Astrocyte (in vitro differentiated cells and primary cell): ENCODE measurements at regions not wholly inside any gene's neighbourhood (a gene's known extent, or its start where the extent isn't known, plus 50 kb on each side); places are given as distances from the start of the nearest gene placed in this dataset.

Experiments used
- DNase-seq: peaks from one replicate; pipeline ENCODE4 v3.0.0-alpha.2; 2010; ENCODE audit warnings: low read depth
- FAIRE-seq: peaks from 2 replicates; lab custom pipeline; 2011; peaks lifted over from hg19 to GRCh38; lab: Jason Lieb, UNC
- H2AFZ ChIP-seq: 2 replicates; pipeline ENCODE4 v1.6.0; 2012; ENCODE audit warnings: low read depth, low read length, inconsistent platforms
- H3K27ac ChIP-seq: 2 replicates; pipeline ENCODE4 v1.5.1; 2011; ENCODE audit warnings: low read depth, low read length, inconsistent platforms
- H3K27me3 ChIP-seq: 2 replicates; pipeline ENCODE4 v1.6.0; 2011; ENCODE audit warnings: low read length, inconsistent platforms; ENCODE audit not compliant: insufficient read depth
- H3K36me3 ChIP-seq: 2 replicates; pipeline ENCODE4 v1.5.1; 2011; ENCODE audit warnings: low read length, inconsistent platforms; ENCODE audit not compliant: insufficient read depth
- H3K4me1 ChIP-seq: 2 replicates; pipeline ENCODE4 v1.5.1; 2011; ENCODE audit warnings: low read length, inconsistent platforms; ENCODE audit not compliant: insufficient read depth
- H3K4me2 ChIP-seq: 2 replicates; pipeline ENCODE4 v1.6.0; 2012; ENCODE audit warnings: low read length, inconsistent platforms
- H3K4me3 ChIP-seq: 2 replicates; pipeline ENCODE4 v1.5.1; 2011; ENCODE audit warnings: low read depth, mild to moderate bottlenecking, low read length, inconsistent platforms; ENCODE audit not compliant: insufficient read depth
- H3K79me2 ChIP-seq: 2 replicates; pipeline ENCODE4 v1.6.0; 2012; ENCODE audit warnings: mild to moderate bottlenecking, low read length, inconsistent platforms; ENCODE audit not compliant: insufficient read depth
- H3K9ac ChIP-seq: 2 replicates; pipeline ENCODE4 v1.6.0; 2012; ENCODE audit warnings: mild to moderate bottlenecking, low read length, inconsistent platforms
- H3K9me3 ChIP-seq: 2 replicates; pipeline ENCODE4 v1.5.1; 2012; ENCODE audit warnings: low read depth, mild to moderate bottlenecking, low read length, inconsistent platforms; ENCODE audit not compliant: insufficient read depth
- H4K20me1 ChIP-seq: 2 replicates; pipeline ENCODE4 v1.6.0; 2012; ENCODE audit warnings: low read length, inconsistent platforms; ENCODE audit not compliant: insufficient read depth
- H3K27ac Mint-ChIP-seq: one replicate; pipeline ENCODE4 v1.8.0; 2021; ENCODE audit warnings: mild to moderate bottlenecking, mixed read lengths; ENCODE audit not compliant: unreplicated experiment
- H3K27me3 Mint-ChIP-seq: one replicate; pipeline ENCODE4 v1.8.0; 2021; ENCODE audit warnings: low read depth, mixed read lengths; ENCODE audit not compliant: unreplicated experiment
- H3K36me3 Mint-ChIP-seq: one replicate; pipeline ENCODE4 v1.8.0; 2021; ENCODE audit warnings: low read depth, mixed read lengths; ENCODE audit not compliant: unreplicated experiment
- H3K4me1 Mint-ChIP-seq: one replicate; pipeline ENCODE4 v1.8.0; 2021; ENCODE audit warnings: low read depth, mixed read lengths; ENCODE audit not compliant: unreplicated experiment
- H3K4me3 Mint-ChIP-seq: one replicate; pipeline ENCODE4 v1.8.0; 2021; ENCODE audit warnings: mild to moderate bottlenecking, moderate library complexity, mixed read lengths; ENCODE audit not compliant: unreplicated experiment
- H3K9me3 Mint-ChIP-seq: one replicate; pipeline ENCODE4 v1.8.0; 2021; ENCODE audit warnings: mild to moderate bottlenecking, mixed read lengths; ENCODE audit not compliant: unreplicated experiment
- EZH2 ChIP-seq: IDR thresholded peaks from 2 replicates; pipeline ENCODE4 v1.6.1; 2012; ENCODE audit warnings: mild to moderate bottlenecking, low read length, inconsistent platforms; ENCODE audit not compliant: insufficient read depth
- TF ChIP-seq, protein P1 (sequence below): IDR thresholded peaks from 2 replicates; pipeline ENCODE4 v1.5.1; 2011; ENCODE audit warnings: low read depth, mild to moderate bottlenecking, inconsistent platforms, low read length, moderate library complexity; ENCODE audit not compliant: insufficient read depth

DNA sequence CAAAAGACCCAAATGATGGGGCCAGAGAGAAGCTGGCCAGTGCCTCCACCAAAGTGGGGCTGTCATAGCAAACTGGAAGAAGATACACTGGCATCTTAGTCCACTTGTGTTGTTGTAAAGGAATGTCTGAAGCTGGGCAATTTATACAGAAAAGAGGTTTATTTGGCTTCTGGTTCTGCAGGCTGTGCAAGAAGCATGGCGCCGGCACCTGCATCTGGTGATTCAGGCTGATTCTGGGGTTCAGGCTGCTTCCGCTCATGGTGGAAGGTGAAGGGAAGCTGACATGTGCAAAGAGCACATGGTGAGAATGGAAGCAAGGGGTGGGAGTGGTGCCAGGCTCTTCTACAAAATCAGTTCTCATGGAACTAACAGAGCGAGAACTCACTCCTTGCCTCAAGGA lies 135.9 kb upstream of the TWIST2 start:
- no peak for FAIRE-seq
- Histone ChIP-seq H3K27me3 (peaks cover 2% of the 10 kb centered on the region), H3K4me2 (no peak overlapping the region), H3K27ac (no peak overlapping the region), H4K20me1 (no peaks in the 10 kb centered on the region), H3K9ac (no peak overlapping the region), H3K36me3 (no peaks in the 10 kb centered on the region), H3K9me3 (no peaks in the 10 kb centered on the region), H3K79me2 (no peaks in the 10 kb centered on the region), H3K4me1 (no peaks in the 10 kb centered on the region), H2AFZ (no peak overlapping the region), H3K4me3 (no peak overlapping the region)
- no peaks in the 10 kb centered on the region for H3K4me1 Mint-ChIP-seq
- peaks cover 22% of the 10 kb centered on the region for H3K27me3 Mint-ChIP-seq
- TF ChIP-seq, protein P1, sequence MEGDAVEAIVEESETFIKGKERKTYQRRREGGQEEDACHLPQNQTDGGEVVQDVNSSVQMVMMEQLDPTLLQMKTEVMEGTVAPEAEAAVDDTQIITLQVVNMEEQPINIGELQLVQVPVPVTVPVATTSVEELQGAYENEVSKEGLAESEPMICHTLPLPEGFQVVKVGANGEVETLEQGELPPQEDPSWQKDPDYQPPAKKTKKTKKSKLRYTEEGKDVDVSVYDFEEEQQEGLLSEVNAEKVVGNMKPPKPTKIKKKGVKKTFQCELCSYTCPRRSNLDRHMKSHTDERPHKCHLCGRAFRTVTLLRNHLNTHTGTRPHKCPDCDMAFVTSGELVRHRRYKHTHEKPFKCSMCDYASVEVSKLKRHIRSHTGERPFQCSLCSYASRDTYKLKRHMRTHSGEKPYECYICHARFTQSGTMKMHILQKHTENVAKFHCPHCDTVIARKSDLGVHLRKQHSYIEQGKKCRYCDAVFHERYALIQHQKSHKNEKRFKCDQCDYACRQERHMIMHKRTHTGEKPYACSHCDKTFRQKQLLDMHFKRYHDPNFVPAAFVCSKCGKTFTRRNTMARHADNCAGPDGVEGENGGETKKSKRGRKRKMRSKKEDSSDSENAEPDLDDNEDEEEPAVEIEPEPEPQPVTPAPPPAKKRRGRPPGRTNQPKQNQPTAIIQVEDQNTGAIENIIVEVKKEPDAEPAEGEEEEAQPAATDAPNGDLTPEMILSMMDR = no peak
- no peak overlapping the region for H3K27ac Mint-ChIP-seq
- H3K4me3 Mint-ChIP-seq = no peak overlapping the region
- no peak for DNase-seq
- no peaks in the 10 kb centered on the region for H3K9me3 Mint-ChIP-seq
- no peaks in the 10 kb centered on the region for H3K36me3 Mint-ChIP-seq

DNA sequence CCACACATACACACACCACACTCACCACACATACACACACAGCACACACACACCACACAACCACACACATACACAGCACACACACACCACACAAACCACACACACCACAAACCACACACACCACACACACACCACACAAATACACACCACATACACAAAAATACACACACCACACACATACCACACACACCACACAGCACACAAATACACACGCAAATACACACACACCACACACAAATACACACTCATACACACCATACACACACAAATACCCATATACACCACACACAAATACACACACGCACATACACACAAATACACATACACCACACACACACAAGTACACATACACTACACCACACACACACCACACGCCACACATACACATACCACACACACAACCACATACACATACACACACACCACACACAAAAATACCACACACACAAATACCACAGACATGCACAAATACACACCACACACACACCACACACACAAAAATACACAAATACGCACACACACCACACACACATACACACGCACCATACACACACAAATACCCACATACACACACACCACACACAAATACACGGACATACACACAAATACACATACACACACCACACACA lies 134.6 kb upstream of the TWIST2 start:
- H2AFZ ChIP-seq = no peak overlapping the region
- peaks cover 2% of the 10 kb centered on the region for H3K27me3 ChIP-seq
- Mint-ChIP-seq H3K36me3 (no peaks in the 10 kb centered on the region), H3K9me3 (no peaks in the 10 kb centered on the region), H3K27me3 (peaks cover 22% of the 10 kb centered on the region), H3K27ac (no peak overlapping the region), H3K4me1 (no peaks in the 10 kb centered on the region), H3K4me3 (no peak overlapping the region)
- TF ChIP-seq, protein P1 = no peak
- no peak for TF ChIP-seq EZH2
- no peaks in the 10 kb centered on the region for H3K4me1 ChIP-seq
- no peaks in the 10 kb centered on the region for H4K20me1 ChIP-seq
- no peak overlapping the region for H3K4me3 ChIP-seq
- H3K9me3 ChIP-seq = no peaks in the 10 kb centered on the region
- FAIRE-seq = peak; percentile 74
- H3K36me3 ChIP-seq = no peaks in the 10 kb centered on the region
- no peak overlapping the region for H3K27ac ChIP-seq
- no peaks in the 10 kb centered on the region for H3K79me2 ChIP-seq
- no peak overlapping the region for H3K4me2 ChIP-seq
- H3K9ac ChIP-seq = no peak overlapping the region
- DNase-seq = no peak

DNA sequence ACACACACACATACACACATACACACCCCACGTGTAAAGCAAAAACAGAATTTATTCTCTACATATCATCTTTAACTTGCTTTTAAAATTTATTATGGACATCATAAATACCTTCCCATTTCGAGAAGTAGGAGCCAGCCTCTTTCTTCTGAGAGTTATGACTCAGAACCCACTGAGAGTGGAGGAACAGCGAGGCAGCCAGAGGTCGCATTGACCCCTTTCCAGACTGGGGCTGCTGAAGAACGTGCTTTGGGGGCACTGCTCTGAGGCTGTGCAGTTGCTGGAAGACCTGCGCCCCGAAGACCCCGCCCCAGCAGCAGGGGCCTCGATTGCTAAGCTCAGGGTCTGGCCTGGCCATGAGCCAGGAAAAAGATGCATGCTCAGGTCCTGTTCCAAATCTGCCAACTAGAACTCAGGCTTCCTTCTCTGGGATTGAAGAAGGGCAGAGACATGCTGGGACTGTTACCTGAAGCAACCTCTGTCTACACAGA lies 133.8 kb upstream of the TWIST2 start:
- FAIRE-seq (no peak), DNase-seq (no peak)
- Histone ChIP-seq H3K36me3 (no peaks in the 10 kb centered on the region), H3K79me2 (no peaks in the 10 kb centered on the region), H3K27me3 (peaks cover 2% of the 10 kb centered on the region), H3K4me3 (no peak overlapping the region), H3K9ac (no peak overlapping the region), H3K4me2 (no peak overlapping the region), H3K4me1 (no peaks in the 10 kb centered on the region), H3K9me3 (no peaks in the 10 kb centered on the region), H3K27ac (no peak overlapping the region), H4K20me1 (no peaks in the 10 kb centered on the region), H2AFZ (no peak overlapping the region)
- Mint-ChIP-seq H3K9me3 (no peaks in the 10 kb centered on the region), H3K4me3 (no peak overlapping the region), H3K36me3 (no peaks in the 10 kb centered on the region), H3K4me1 (no peaks in the 10 kb centered on the region), H3K27me3 (peaks cover 22% of the 10 kb centered on the region), H3K27ac (no peak overlapping the region)
- no peak for TF ChIP-seq EZH2
- TF ChIP-seq, protein P1 = no peak
